B cell (primary cell): ENCODE measurements at regions not wholly inside any gene's neighbourhood (a gene's known extent, or its start where the extent isn't known, plus 50 kb on each side); places are given as distances from the start of the nearest gene placed in this dataset.

Experiments
- ATAC-seq: fragments of 200-7000 bp; cut with Tn5 transposase; one replicate; pipeline ENCODE4 v1.10.0; 2021; ENCODE audit warnings: low read depth, mild to moderate bottlenecking, moderate number of reproducible peaks, moderate library complexity
- CTCF ChIA-PET: fragments of 350-600 bp; sonication (Branson Sonifier 250); formaldehyde crosslinking; loops from one replicate; lab custom pipeline; 2021; ENCODE audit warnings: antibody characterized with exemption, inconsistent platforms; lab: Charles Lee
- POLR2A ChIA-PET: fragments of 350-600 bp; sonication (Branson Sonifier 250); formaldehyde crosslinking; loops from one replicate; lab custom pipeline; 2021; ENCODE audit warnings: antibody characterized with exemption; lab: Charles Lee
- DNase-seq: peaks from one replicate; pipeline ENCODE4 v3.0.0; 2013
- H2AFZ ChIP-seq: 2 replicates; pipeline ENCODE4 v1.6.1; 2012; ENCODE audit warnings: mild to moderate bottlenecking, low read depth, low read length; ENCODE audit not compliant: insufficient read depth, poor library complexity, severe bottlenecking
- H3K27ac ChIP-seq, 2 donors: 1 replicate in 1 of 2; 2 replicates in 1 of 2; pipeline ENCODE4 v1.5.1; 2012 to 2013; ENCODE audit warnings: low read length in 2 of 2, mild to moderate bottlenecking in 2 of 2, moderate library complexity in 1 of 2
- H3K27me3 ChIP-seq, 4 experiments: fragments of 200-600 bp in 1 of 4; sonication (generic) in 1 of 4; replicated peaks in 1 of 4; 1 replicate in 2 of 4; 2 replicates in 2 of 4; pipeline versions ENCODE4 v1.6.1 to v1.7.0; 2013 to 2016; ENCODE audit warnings: low read length in 3 of 4, mild to moderate bottlenecking in 2 of 4, mixed read lengths in 1 of 4, moderate library complexity in 1 of 4; ENCODE audit not compliant: insufficient read depth in 4 of 4, control insufficient read depth in 3 of 4; ENCODE audit errors: control extremely low read depth in 1 of 4
- H3K36me3 ChIP-seq, 2 experiments: replicated peaks in 1 of 2; 1 replicate in 1 of 2; 2 replicates in 1 of 2; pipeline versions ENCODE4 v1.6.1 to v1.7.1; 2013; ENCODE audit warnings: low read length in 1 of 2; ENCODE audit not compliant: insufficient read depth in 2 of 2, control insufficient read depth in 1 of 2; ENCODE audit errors: control extremely low read depth in 1 of 2, extremely low read depth in 1 of 2
- H3K4me1 ChIP-seq, 2 donors: fragments of 200-600 bp in 1 of 2; sonication (generic) in 1 of 2; 1 replicate in 1 of 2; 2 replicates in 1 of 2; pipeline versions ENCODE4 v1.5.1 to v1.6.1; 2013 to 2017; ENCODE audit warnings: low read length in 2 of 2; ENCODE audit not compliant: control insufficient read depth in 2 of 2, insufficient read depth in 2 of 2
- H3K4me2 ChIP-seq: replicated peaks from 2 replicates; pipeline ENCODE3; 2012; ENCODE audit warnings: mild to moderate bottlenecking, low read depth, low read length; ENCODE audit not compliant: poor library complexity, severe bottlenecking
- H3K4me3 ChIP-seq, 5 experiments: fragments of 200-600 bp in 1 of 5; sonication (generic) in 1 of 5; 1 replicate in 3 of 5; 2 replicates in 2 of 5; pipeline versions ENCODE4 v1.5.1 to v1.7.0; 2011 to 2016; ENCODE audit warnings: low read length in 4 of 5, mild to moderate bottlenecking in 4 of 5, low read depth in 2 of 5, control low read depth in 1 of 5, moderate library complexity in 1 of 5; ENCODE audit not compliant: insufficient read depth in 1 of 5; ENCODE audit errors: control extremely low read depth in 1 of 5, extremely low read depth in 1 of 5
- H3K79me2 ChIP-seq: fragments of 200-600 bp; sonication (generic); one replicate; pipeline ENCODE4 v1.6.0; 2016; ENCODE audit warnings: low read length; ENCODE audit not compliant: control insufficient read depth, insufficient read depth
- H3K9ac ChIP-seq: fragments of 200-600 bp; sonication (generic); 2 replicates; pipeline ENCODE4 v1.6.1; 2017; ENCODE audit warnings: mild to moderate bottlenecking, low read length, moderate library complexity
- H3K9me3 ChIP-seq, 3 donors: one replicate each; pipeline versions ENCODE4 v1.6.1 to v1.7.1; 2013; ENCODE audit warnings: low read length in 2 of 3; ENCODE audit not compliant: control insufficient read depth in 2 of 3, insufficient read depth in 1 of 3; ENCODE audit errors: control extremely low read depth in 1 of 3
- H4K20me1 ChIP-seq: 2 replicates; pipeline ENCODE4 v1.6.0; 2012; ENCODE audit warnings: mild to moderate bottlenecking, low read length; ENCODE audit not compliant: insufficient read depth, control insufficient read depth, poor library complexity, severe bottlenecking
- H3K27ac Mint-ChIP-seq: one replicate; pipeline ENCODE4 v1.8.0; 2021; ENCODE audit warnings: mixed read lengths
- H3K27me3 Mint-ChIP-seq: one replicate; pipeline ENCODE4 v1.8.0; 2021; ENCODE audit warnings: mixed read lengths
- H3K4me1 Mint-ChIP-seq: one replicate; pipeline ENCODE4 v1.8.0; 2021; ENCODE audit warnings: mixed read lengths
- H3K4me3 Mint-ChIP-seq: one replicate; pipeline ENCODE4 v1.8.0; 2021; ENCODE audit warnings: mixed read lengths
- H3K9me3 Mint-ChIP-seq: one replicate; pipeline ENCODE4 v1.8.0; 2022; ENCODE audit warnings: mixed read lengths; ENCODE audit not compliant: insufficient read depth
- CTCF ChIP-seq: fragments of 200-600 bp; IDR thresholded peaks from one replicate; pipeline ENCODE4 v1.8.0; 2022; ENCODE audit warnings: antibody characterized with exemption, mild to moderate bottlenecking
- EZH2 ChIP-seq: IDR thresholded peaks from 2 replicates; pipeline ENCODE4 v1.6.1; 2012; ENCODE audit warnings: borderline replicate concordance, low read depth, mild to moderate bottlenecking, moderate library complexity, low read length; ENCODE audit not compliant: insufficient read depth, poor library complexity, severe bottlenecking
- WGBS: methylation state at CpG from one replicate; pipeline ENCODE4 v1.1.5; 2013; ENCODE audit warnings: missing lambda C conversion rate; ENCODE audit not compliant: insufficient coverage; 5-methylcytosine and 5-hydroxymethylcytosine counted together
- intact Hi-C: fragments of 100-400 bp; cut with micrococcal nuclease; formaldehyde crosslinking; loops from one replicate; pipeline ENCODE4 v1.10.0; 2022

GRCh38 chr7:42476255-42476654, 239.2 kb upstream of the GLI3 start:
- CTCF ChIA-PET, result no interaction called here
- POLR2A ChIA-PET, result no interaction called here

GRCh38 chr7:42475082-42475481, 238.1 kb upstream of the GLI3 start:
- Mint-ChIP-seq H3K4me3 (no peak overlapping the region), H3K27me3 (no peaks in the 10 kb centered on the region), H3K4me1 (no peaks in the 10 kb centered on the region), H3K27ac (no peak overlapping the region), H3K9me3 (no peaks in the 10 kb centered on the region)
- ChIA-PET CTCF (no interaction called here), POLR2A (no interaction called here)
- ATAC-seq, result no peak
- H3K9ac ChIP-seq, result no peak overlapping the region
- H3K27ac ChIP-seq, result no peak overlapping the region
- no peak for DNase-seq
- H2AFZ ChIP-seq, result no peak overlapping the region
- H3K4me3 ChIP-seq, result no peak overlapping the region
- H4K20me1 ChIP-seq, result no peaks in the 10 kb centered on the region
- H3K4me1 ChIP-seq, result no peaks in the 10 kb centered on the region
- TF ChIP-seq CTCF (no peak), EZH2 (no peak)
- intact Hi-C loops, result no loop called here
- no peaks in the 10 kb centered on the region for H3K27me3 ChIP-seq
- no peaks in the 10 kb centered on the region for H3K79me2 ChIP-seq
- no peak overlapping the region for H3K4me2 ChIP-seq
- no peaks in the 10 kb centered on the region for H3K36me3 ChIP-seq
- WGBS, result 91% methylated on average over 5 of the region's 5 CpGs
- peaks cover 0 to 7% (median 0%) of the 10 kb centered on the region in 3 donors for H3K9me3 ChIP-seq

More at GRCh38 chr7:42476255-42476654, 239.2 kb upstream of the GLI3 start:
- no peaks in the 10 kb centered on the region for H4K20me1 ChIP-seq
- no peak overlapping the region for H3K9ac ChIP-seq
- H3K27ac ChIP-seq, result no peak overlapping the region
- no peaks in the 10 kb centered on the region for H3K36me3 ChIP-seq
- Mint-ChIP-seq H3K9me3 (no peaks in the 10 kb centered on the region), H3K27ac (no peak overlapping the region), H3K4me1 (no peaks in the 10 kb centered on the region), H3K27me3 (no peaks in the 10 kb centered on the region), H3K4me3 (no peak overlapping the region)
- intact Hi-C loops, result no loop called here
- no peak overlapping the region for H3K4me2 ChIP-seq
- no peak overlapping the region for H3K4me3 ChIP-seq
- no peak overlapping the region for H2AFZ ChIP-seq
- H3K79me2 ChIP-seq, result no peaks in the 10 kb centered on the region
- DNase-seq, result no peak
- ATAC-seq, result no peak
- H3K9me3 ChIP-seq, result peaks cover 0 to 7% (median 0%) of the 10 kb centered on the region in 3 donors
- no peaks in the 10 kb centered on the region for H3K4me1 ChIP-seq
- TF ChIP-seq CTCF (no peak), EZH2 (no peak)
- 62% methylated on average over 2 of the region's 2 CpGs for WGBS
- no peaks in the 10 kb centered on the region for H3K27me3 ChIP-seq
